SKM-1 (cell line): ENCODE measurements at regions not wholly inside any gene's neighbourhood (a gene's known extent, or its start where the extent isn't known, plus 50 kb on each side); places are given as distances from the start of the nearest gene placed in this dataset.

ENCODE experiments used
- DNase-seq: peaks from one replicate; lab custom pipeline; 2025; ENCODE audit not compliant: unreplicated experiment; lab: John Stamatoyannopoulos, UW

DNA sequence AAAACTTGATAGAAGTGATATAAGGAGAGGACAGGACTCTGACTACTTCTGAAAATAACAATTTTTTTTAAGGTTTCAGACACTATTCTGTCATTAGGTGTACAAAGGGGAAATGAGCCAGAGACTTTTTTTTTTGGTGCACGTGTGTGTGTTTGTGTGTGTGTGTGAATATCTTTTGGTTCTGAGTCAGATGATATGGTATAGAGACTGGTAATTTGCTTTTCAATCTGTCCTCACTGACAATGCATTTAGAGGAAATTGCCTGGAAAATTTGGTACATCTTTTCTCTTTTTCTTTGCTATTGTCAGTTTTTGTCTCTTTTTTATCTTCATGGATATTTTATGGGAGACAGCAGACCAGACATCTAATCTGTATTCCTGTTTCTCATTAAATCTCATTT lies 59.3 kb downstream of the DDIT4L start:
- DNase-seq, result no peak

- no peak for DNase-seq
Observed at GRCh38 chr4:100130491-100130890, 59.8 kb downstream of the DDIT4L start.

DNA sequence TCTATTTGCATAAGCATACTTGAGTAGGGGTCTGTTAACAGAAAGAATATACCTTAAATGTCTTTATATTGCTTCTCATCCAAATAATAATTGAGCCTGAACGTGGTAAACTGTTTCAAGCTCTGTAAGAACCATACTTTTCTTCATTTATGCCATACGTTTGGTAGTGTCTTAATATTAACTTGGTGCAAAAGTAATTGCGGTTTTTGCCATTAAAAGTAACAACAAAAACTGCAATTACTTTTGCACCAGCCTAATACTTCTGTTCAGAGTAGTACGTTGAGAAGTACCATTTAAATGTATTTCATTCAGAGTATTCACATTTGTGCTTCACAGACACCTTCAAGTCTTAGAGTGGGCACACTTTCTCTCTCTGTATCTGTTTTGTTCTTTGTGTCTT lies 60.5 kb downstream of the DDIT4L start:
- no peak for DNase-seq

- DNase-seq, result no peak
Observed at GRCh38 chr4:100128338-100128737, 61.9 kb downstream of the DDIT4L start.

GRCh38 chr4:100124715-100125114 lies 65.6 kb downstream of the DDIT4L start:
- DNase-seq, result no peak

DNA sequence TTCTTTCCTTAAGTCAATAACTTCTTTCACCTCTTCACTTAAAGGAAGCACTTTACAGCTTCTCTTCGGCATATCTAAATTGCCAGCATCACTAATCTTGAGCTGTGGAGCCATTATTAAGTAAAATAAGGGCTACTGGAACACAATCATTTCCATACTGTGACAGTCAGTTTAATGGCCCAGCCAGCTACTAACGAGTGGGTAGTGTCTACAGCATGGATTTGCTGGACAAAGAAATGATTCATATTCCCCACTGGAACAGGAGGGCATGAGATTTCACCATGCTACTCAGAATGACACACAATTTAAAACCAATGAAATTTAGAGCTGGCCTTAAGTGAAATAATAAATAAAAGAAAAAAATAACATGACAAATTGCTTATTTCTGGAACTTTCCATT lies 72.1 kb downstream of the DDIT4L start:
- no peak for DNase-seq

DNA sequence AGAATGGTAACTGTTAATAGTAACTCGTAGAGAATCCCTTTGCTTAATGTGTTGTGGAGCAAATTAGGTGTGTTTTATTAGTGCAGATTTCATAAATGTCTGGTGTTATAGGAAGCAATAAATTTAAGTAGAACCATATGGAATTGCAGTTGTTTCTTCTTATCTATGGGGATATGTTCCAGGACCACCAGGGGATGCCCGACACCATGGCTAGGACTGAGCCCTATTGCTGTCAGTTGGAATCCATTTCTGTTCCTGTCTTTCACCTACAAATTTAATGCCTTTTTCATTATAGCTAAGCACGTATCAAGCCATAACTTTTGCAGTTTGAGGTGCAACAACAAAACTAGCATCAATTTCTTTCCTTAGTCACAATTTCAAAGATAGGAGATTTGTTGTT lies 72.5 kb downstream of the DDIT4L start:
- no peak for DNase-seq

DNA sequence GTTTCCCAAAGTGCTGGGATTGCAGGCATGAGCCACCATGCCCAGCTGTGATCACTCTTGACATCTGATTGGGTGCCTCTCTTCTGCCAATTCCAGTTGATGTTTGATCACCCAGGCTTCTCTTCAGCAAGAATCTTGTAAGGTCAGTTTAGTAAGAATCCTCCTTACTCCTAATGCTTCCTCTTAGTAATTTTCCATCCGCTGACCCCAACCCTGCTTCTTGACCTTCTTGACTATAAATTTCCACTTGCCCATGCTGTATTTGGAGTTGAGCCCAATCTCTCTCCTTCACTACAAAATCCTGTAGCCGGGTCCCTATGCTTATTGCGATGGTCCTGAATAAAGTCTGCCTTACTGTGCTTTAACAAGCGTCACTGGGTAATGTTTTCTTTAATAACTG lies 75.4 kb downstream of the DDIT4L start:
- DNase-seq, result no peak

DNA sequence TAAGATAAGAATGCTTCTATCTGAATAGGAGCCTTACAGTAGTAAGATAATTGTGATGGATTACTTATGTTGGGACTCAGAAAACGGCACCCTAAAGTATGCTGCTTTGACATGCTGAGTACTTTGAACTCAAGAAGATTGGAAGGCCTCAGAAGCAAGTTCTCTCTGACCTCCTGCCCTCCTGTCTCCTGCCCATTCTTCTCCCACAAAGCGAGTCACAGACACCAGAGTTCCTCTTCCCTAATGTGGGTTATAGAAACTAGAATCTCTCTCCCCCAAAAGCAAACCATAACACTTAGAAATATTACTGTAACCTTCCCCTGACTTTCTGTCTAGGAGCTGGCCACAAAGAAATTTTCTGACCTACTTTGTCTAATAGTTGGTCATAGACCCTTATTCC lies 76.5 kb downstream of the DDIT4L start:
- DNase-seq, result peak; percentile 23

DNA sequence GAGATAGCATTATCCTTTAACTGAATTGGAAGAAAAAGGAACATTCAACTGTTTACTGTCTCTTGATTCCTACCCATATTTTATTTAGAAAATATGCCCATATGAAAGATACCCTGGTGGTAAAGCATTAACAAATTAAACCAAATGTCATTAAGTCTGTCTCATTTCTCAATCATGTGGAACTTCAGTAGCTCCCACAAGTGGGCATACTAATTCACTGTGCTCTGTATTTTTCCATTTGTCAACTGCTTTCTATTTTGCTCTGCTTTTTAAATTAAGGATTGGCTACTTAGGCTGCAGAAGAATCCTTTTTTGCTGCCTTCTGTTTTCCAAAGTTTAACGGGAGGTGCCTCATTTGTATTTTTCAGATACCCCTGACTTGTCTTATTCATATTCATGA lies 77.2 kb downstream of the DDIT4L start:
- DNase-seq, result no peak

- DNase-seq, result no peak
Observed at GRCh38 chr4:100109921-100110320, 80.3 kb downstream of the DDIT4L start.

- DNase-seq, result no peak
Observed at GRCh38 chr4:100108869-100109268, 81.4 kb downstream of the DDIT4L start.

DNA sequence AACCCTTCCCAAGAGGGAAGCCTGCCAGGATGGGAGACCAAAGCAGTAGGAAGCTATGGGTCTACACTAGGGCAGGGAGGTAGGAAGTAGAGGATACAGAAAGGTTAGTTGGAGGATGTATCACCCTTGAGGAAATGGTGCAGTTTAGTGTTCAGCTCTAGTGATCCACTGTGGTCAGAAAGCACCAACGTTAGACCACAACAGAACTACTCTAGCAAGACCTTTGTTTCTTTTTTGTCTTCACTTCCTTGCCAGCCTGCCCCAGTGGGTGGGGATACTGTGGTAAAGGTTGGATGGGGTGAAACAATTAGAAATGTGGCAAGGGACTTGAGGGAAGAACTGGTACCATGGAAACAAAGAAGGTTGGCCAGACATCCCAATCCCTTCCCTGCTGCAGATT lies 83.3 kb downstream of the DDIT4L start:
- peak; percentile 80 for DNase-seq

- DNase-seq, result no peak
Observed at GRCh38 chr4:100103671-100104070, 86.6 kb downstream of the DDIT4L start.

- no peak for DNase-seq
Observed at GRCh38 chr4:100100985-100101384, 89.3 kb downstream of the DDIT4L start.

GRCh38 chr4:100099746-100100145 lies 90.5 kb downstream of the DDIT4L start:
- DNase-seq, result no peak

GRCh38 chr4:100098681-100099080 lies 91.6 kb downstream of the DDIT4L start:
- no peak for DNase-seq

DNA sequence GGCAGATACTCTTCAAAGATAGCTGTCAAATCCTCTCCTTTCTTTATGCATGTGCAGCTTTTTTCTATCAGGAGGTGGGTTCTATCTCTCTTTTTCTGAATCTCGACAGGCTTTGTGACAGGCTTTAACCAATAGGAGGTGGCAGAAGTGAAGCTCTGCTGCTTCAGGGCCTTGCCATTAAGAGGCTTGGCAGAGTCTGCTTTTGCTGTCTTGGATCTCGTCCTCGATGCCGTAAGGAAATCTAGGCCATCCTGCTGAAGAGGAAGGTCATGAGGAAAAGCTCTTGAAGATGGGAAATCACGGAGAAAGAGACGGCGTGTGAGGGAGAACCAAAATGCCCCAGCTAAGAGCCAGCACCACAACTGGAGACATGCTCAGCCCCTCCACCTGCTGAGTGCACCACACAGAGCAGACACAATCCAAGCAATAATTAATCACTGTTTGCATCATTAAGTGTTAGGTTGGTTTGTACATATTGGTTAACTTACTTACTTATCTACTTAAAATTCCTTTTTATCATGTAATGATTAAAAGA lies 92.2 kb downstream of the DDIT4L start:
- no peak for DNase-seq

- peak; percentile 74 for DNase-seq
Observed at GRCh38 chr4:100095729-100096595, 94.3 kb downstream of the DDIT4L start.

GRCh38 chr4:100093091-100093866 lies 97.0 kb downstream of the DDIT4L start:
- DNase-seq, result peak; percentile 91

- DNase-seq, result no peak
Observed at GRCh38 chr4:100087743-100088142, 102.5 kb downstream of the DDIT4L start.
